ENCODE measurements at regions not wholly inside any gene's neighbourhood (a gene's known extent, or its start where the extent isn't known, plus 50 kb on each side); places are given as distances from the start of the nearest gene placed in this dataset.

DNA sequence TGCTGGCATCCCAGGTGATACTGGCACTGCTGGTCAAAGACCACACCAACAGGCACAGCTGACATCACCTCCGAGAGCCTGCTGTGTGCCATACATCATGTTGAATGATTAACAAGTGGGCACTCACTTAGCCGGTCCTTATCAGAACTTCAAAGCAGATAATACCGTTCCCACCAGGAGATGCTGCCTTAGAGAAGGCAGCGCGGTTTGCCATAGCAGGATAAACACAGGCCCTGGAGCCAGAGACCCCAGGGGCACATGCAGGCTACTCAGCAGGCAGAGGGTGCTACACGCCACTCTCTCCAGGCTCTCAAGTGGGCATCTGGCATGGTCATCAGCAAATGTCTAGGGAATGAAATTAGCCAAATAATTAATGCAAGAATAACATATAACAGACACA, 86.5 kb upstream of the CST7 start:
- TF ChIP-seq, protein P1, sequence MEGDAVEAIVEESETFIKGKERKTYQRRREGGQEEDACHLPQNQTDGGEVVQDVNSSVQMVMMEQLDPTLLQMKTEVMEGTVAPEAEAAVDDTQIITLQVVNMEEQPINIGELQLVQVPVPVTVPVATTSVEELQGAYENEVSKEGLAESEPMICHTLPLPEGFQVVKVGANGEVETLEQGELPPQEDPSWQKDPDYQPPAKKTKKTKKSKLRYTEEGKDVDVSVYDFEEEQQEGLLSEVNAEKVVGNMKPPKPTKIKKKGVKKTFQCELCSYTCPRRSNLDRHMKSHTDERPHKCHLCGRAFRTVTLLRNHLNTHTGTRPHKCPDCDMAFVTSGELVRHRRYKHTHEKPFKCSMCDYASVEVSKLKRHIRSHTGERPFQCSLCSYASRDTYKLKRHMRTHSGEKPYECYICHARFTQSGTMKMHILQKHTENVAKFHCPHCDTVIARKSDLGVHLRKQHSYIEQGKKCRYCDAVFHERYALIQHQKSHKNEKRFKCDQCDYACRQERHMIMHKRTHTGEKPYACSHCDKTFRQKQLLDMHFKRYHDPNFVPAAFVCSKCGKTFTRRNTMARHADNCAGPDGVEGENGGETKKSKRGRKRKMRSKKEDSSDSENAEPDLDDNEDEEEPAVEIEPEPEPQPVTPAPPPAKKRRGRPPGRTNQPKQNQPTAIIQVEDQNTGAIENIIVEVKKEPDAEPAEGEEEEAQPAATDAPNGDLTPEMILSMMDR (IDR thresholded peaks at IDR 0.05; ENCODE audit: low read length) = no peak
- no peak for TF ChIP-seq EZH2 (optimal IDR thresholded peaks at IDR 0.05; ENCODE audit: low read depth, low read length)
